GDM1 (cell line): ENCODE measurements at regions not wholly inside any gene's neighbourhood (a gene's known extent, or its start where the extent isn't known, plus 50 kb on each side); places are given as distances from the start of the nearest gene placed in this dataset.
"Not testable (repeated sequence)": the region's sequence is repeated elsewhere in the genome, so short reads cannot be mapped to it uniquely, and the experiment has no call there.

Source experiments
- DNase-seq: peaks from one replicate; lab custom pipeline; 2025; lab: John Stamatoyannopoulos, UW

GRCh38 chr12:24361877-24362580, 412.6 kb upstream of the SOX5 start:
- no peak for DNase-seq

GRCh38 chr12:24360907-24361306, 411.4 kb upstream of the SOX5 start:
- no peak for DNase-seq

GRCh38 chr12:24360461-24360860, 411.0 kb upstream of the SOX5 start:
- no peak for DNase-seq

DNA sequence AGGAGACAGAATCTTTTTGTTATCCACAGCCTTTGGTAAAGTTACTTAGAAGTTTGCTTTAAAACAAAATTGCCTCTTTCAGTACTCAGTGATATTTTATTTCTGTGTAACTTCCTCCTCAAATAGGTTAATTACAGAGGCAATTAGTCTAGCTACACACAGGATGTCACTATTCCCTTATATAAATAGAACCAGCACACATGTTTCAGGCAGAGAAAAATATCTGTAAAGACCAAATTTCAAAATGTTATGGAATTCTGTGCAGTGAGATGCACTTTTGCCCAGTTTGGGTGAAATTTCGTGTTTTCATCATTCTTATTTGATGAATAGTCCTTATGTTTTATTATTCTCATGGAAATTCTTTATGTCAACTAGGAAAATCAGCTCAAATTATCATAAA, 410.6 kb upstream of the SOX5 start:
- no peak for DNase-seq

GRCh38 chr12:24359418-24359817, 409.9 kb upstream of the SOX5 start:
- DNase-seq = no peak

- no peak for DNase-seq
Observed at GRCh38 chr12:24356240-24356804, 406.9 kb upstream of the SOX5 start.

DNA sequence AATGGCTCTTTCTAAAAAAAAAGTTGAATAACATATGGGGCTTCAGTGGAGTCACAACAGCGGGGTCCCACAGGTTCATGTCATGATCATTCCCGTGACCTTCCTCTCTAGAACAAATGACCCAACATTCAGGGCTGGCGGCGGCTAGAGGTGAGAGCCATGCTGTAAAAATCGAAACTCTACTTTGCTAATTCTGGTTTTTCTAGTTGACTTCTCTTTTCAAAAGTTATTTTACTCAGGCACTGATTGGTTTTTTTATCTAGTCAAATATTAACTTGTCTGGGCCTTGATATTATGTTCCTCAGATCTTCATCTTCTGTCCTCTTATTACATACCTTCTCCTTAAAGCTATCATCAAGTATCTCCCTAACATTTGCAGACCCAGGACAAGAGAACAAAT, 402.9 kb upstream of the SOX5 start:
- DNase-seq = no peak

DNA sequence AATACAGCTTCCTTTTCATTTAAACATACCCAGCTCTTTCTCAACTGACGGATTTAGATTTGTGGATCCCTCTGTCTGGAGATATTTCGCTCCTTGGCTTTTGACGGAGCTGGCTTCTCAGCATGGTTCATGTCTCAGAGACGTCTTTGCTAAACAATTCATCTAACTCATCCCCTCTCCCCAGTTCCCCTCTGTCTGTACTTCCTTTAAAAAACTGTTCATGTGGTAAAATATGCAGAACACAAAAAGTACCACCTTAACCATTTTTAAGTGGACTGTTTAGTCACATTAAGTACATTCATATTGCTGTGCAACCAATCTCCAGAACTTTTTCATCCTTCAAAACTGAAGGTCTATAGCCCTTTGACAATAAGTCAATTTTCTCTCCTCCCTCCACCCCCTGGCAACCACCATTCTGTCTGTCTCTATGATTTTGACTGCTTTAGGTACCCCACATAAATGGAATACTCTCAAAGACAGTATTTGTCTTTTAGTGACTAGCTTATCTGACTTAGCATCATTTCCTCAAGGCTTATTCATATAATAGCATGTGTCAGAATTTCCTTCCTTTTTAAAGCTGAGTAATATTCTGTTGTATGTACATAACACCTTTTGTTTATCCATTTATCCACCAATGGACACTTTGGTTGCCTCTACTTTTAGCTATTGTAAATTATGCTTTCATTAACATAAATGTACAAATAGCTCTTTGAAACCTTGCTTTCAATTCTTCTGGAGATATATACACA, 399.8 kb upstream of the SOX5 start:
- DNase-seq = no peak

DNA sequence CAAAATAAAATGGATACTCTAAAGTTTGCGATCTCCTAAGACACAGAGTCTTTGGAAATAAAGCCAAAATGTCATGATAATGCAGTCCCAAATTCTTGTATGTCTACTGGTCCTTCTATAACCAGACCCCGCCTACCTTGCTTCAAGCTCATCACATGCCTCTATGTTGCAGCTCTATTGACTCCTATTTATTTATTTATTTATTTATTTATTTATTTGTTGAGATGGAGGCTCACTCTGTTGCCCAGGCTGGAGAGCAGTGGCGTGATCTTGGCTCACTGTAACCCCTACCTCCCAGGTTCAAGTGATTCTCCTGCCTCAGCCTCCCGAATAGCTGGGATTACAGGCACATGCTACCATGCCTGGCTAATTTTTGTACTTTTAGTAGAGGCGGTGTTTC, 398.7 kb upstream of the SOX5 start:
- DNase-seq = not testable (repeated sequence)

DNA sequence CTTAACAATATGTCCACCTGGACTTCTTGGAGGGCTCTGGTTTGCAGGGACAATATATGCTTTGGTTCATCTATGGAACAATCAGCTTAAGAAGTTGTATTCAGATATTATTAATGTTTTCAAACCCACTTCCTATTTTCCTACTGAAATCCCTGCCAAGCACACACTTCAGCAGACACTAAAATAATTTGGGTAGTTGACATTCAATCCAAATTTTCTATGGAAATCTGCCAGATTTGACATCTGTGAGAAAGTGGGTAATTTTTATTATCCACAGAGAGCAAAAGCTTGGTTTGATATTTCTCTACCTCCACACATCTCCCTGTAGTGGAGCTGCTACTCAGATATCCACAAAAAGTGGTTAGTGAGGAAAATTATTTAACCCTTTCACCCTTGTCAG, 378.8 kb upstream of the SOX5 start:
- no peak for DNase-seq

GRCh38 chr12:24325331-24325730, 375.9 kb upstream of the SOX5 start:
- DNase-seq = no peak

- DNase-seq = no peak
Observed at GRCh38 chr12:24307716-24308335, 358.4 kb upstream of the SOX5 start.

- no peak for DNase-seq
Observed at GRCh38 chr12:24307153-24307552, 357.7 kb upstream of the SOX5 start.

GRCh38 chr12:24306001-24306400, 356.5 kb upstream of the SOX5 start:
- DNase-seq = no peak

DNA sequence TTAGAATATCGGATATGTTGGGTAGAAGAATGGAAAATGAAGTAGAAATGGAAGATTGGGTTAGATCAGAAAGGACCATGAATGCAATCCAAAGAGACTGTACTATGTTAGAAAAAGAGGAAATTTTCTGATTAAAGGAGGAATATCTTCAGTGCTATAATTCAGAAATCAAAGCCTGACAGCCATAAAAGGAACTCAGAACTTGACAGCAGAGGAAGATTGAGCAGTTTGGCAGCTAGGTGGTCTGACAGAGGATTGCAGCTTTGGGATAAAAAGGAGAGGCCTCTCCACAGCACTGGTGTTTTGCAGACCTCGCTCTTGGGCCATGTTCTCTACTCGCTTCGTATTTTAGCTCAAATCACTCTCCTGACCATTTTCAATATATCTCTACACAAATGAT, 354.8 kb upstream of the SOX5 start:
- no peak for DNase-seq

DNA sequence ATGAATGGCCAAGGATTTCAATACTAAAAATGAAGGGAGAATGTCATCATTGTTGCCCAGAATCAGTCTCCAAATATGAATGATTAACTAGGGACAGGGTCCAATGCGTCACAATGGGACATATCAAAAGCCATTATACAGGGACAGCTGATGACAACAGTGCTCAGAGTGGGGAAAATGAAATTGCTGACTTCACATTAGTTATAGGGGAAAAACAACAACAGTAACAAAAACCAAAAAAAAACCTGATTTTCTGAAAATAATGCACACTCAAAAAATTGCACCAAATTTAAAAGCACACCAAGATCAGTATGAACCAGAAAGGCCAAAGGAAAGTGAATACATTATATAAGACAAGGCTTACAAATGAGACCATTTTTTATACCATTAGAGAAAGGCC, 353.2 kb upstream of the SOX5 start:
- no peak for DNase-seq

DNA sequence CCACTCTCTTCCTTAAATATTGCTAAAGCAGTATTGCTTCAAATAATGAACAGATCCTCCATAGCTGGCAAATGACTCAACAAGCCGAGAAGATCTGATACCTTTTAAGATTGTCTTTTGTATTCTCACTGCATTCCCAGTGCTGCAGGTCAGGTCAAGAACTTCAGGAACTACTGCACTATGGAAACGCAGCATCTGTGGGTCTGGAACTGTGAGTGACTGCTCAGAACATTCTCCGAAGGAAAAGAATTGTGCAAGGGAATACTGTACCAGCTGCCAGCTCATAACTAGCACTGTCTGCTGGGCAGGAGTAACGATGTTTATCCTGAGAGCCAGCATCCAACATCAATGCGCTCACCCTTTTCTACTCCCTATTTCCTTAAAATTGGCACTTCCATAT, 348.0 kb upstream of the SOX5 start:
- no peak for DNase-seq

DNA sequence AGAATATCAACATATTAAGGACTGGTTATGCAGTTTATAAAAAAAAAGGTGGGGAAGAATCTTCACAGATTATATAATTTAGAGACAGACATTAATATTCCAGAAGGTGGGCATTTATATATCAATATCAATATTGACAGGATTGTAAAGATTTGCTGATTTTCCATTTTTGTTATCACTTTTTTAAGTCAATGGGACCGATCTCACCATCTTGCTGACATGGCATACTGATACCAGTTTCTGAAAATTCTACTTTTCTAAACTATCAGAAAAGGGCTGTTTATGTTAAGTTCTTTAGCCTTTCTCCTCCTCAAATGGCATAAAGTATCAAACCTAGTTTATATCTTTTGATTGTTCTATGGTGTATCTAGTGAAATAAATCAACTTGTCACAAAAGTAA, 344.1 kb upstream of the SOX5 start:
- no peak for DNase-seq

DNA sequence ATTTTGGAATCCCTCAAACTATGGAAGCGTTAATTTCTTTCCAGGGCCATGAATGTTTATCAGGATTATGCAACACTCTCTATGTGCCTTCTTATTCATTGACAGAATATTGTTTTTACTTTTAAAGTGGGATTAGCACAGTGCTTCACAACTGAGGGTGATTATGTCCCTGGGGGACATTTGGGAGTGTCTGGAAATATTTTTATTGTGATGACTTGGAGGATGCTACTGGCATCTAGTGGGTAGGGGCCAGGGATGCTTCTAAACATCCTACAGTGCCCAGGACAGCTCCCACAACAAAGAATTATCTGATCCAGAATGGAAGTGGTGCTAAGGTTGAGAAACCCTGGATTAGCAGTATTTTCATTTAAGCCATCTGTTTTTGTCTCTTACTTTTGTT, 338.5 kb upstream of the SOX5 start:
- DNase-seq = no peak

GRCh38 chr12:24285448-24285847, 336.0 kb upstream of the SOX5 start:
- no peak for DNase-seq

DNA sequence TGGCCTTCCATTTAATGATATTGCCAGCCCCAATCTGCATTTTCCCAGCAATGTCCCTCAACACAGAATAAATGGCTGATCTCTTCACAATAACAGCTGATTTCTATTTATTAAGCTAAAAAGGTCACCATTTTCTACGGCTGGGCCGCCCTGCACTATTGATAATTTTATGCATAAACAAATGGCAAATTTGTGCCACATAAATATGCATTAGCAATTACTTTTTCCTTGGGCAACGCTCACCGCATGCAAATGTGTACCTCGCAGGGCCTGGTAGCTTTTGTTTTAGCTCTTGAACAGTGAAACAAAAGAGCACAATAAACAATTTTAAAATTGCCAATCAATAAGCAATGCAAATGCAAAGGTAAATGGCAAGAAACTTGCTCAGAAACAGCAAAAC, 331.9 kb upstream of the SOX5 start:
- no peak for DNase-seq

- no peak for DNase-seq
Observed at GRCh38 chr12:24280056-24280842, 330.8 kb upstream of the SOX5 start.
